Loucy (cell line): ENCODE measurements at regions not wholly inside any gene's neighbourhood (a gene's known extent, or its start where the extent isn't known, plus 50 kb on each side); places are given as distances from the start of the nearest gene placed in this dataset.
A peak's percentile ranks its signal among the peaks of the same experiment; 100 is the strongest.

Experiments used
- H2AFZ ChIP-seq: fragments of 200-600 bp; sonication (generic); 2 replicates; pipeline ENCODE4 v1.6.0; 2016; ENCODE audit warnings: antibody characterized with exemption, mild to moderate bottlenecking, low read length, moderate library complexity
- H3F3A ChIP-seq: fragments of 200-600 bp; 2 replicates; pipeline ENCODE4 v1.6.0; 2016; ENCODE audit warnings: antibody characterized with exemption, low read depth, mild to moderate bottlenecking
- H3K27me3 ChIP-seq: fragments of 200-600 bp; sonication (generic); 2 replicates; pipeline ENCODE4 v1.6.1; 2014; ENCODE audit warnings: low read length, mild to moderate bottlenecking; ENCODE audit not compliant: insufficient read depth, poor library complexity, severe bottlenecking
- H3K36me3 ChIP-seq: fragments of 200-600 bp; sonication (generic); 2 replicates; pipeline ENCODE4 v1.6.1; 2016; ENCODE audit warnings: low read length; ENCODE audit not compliant: insufficient read depth
- H3K4me1 ChIP-seq: fragments of 200-600 bp; sonication (generic); 2 replicates; pipeline ENCODE4 v1.5.1; 2014; ENCODE audit warnings: low read length, mild to moderate bottlenecking; ENCODE audit not compliant: insufficient read depth, poor library complexity, severe bottlenecking
- H3K4me2 ChIP-seq: fragments of 200-600 bp; sonication (generic); 2 replicates; pipeline ENCODE4 v1.6.0; 2014; ENCODE audit warnings: antibody characterized with exemption, low read length, low read depth, mild to moderate bottlenecking; ENCODE audit not compliant: poor library complexity, severe bottlenecking
- H3K4me3 ChIP-seq: fragments of 200-600 bp; sonication (generic); 2 replicates; pipeline ENCODE4 v1.5.1; 2014; ENCODE audit warnings: low read length, mild to moderate bottlenecking, mixed read lengths; ENCODE audit not compliant: poor library complexity, severe bottlenecking
- H3K79me2 ChIP-seq: fragments of 200-600 bp; sonication (generic); 2 replicates; pipeline ENCODE4 v1.6.1; 2014; ENCODE audit warnings: low read length; ENCODE audit not compliant: insufficient read depth
- H3K9ac ChIP-seq: fragments of 200-600 bp; sonication (generic); 2 replicates; pipeline ENCODE4 v1.6.0; 2014; ENCODE audit warnings: mild to moderate bottlenecking, low read depth, low read length, moderate library complexity; ENCODE audit not compliant: poor library complexity, severe bottlenecking
- H3K9me2 ChIP-seq: fragments of 200-600 bp; sonication (generic); replicated peaks from 2 replicates; pipeline ENCODE4 v1.6.1; 2016; ENCODE audit warnings: low read depth, low read length, mixed read lengths
- H3K9me3 ChIP-seq: fragments of 200-600 bp; sonication (generic); 2 replicates; pipeline ENCODE4 v1.6.1; 2014; ENCODE audit warnings: mild to moderate bottlenecking, antibody characterized with exemption, low read length, low read depth; ENCODE audit not compliant: insufficient read depth
- H4K20me1 ChIP-seq: fragments of 200-600 bp; sonication (generic); 2 replicates; pipeline ENCODE4 v1.6.0; 2014; ENCODE audit warnings: antibody characterized with exemption, low read length, mild to moderate bottlenecking; ENCODE audit not compliant: insufficient read depth, poor library complexity, severe bottlenecking
- EZH2phosphoT487 ChIP-seq: fragments of 200-600 bp; IDR thresholded peaks from 2 replicates; pipeline ENCODE4 v1.6.1; 2018; ENCODE audit warnings: antibody characterized with exemption, mild to moderate bottlenecking, moderate library complexity, borderline replicate concordance
- TF ChIP-seq, protein P1 (sequence below): fragments of 200-600 bp; sonication (generic); conservative IDR thresholded peaks from 2 replicates; pipeline ENCODE4 v1.5.1; 2014; ENCODE audit warnings: mild to moderate bottlenecking, antibody characterized with exemption, low read length

DNA sequence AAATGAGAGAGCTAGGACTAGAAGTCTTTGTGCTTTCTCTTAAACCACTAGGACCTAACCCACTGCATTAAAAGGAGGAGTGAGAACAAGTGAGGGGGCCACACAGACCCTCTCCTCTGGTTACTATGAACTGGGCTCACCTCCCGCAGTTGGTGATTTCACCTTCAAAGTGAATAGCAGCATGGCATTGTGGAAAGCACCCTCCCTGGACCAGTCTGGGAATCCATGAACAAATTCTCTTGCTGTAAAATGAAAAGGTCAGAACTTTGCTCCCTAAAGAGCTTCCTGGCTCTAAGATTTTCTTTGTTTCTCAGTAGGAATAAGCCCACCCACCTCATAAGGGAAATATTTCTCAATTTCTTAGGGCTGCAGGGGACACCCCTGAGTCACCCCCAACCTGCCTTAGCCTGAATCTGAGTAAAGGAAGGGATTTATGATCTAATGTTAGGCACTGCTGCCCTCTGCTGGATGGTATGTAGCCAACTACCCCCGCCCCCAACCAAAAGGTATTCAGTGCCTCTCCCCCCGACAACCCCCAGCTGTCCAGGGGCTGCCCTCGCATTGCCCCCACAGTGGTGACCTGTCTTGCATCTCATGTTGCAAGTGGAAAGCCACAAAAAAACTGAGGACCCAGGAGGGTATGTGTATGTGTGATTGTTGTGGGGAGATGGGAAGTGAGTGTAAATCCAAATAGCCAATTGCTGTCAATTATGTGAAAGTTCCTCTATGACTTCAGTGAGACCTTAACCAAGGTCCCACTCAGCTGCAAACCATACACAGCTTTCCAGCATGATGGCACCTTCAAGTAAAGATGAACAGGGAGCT, 230.9 kb upstream of the SLC14A2 start:
- Histone ChIP-seq H3K79me2 (no peaks in the 10 kb centered on the region), H3K36me3 (no peaks in the 10 kb centered on the region), H3K4me2 (no peak overlapping the region), H3K4me1 (peaks cover 14% of the 10 kb centered on the region), H3K27me3 (no peaks in the 10 kb centered on the region), H2AFZ (no peak overlapping the region), H3K9me2 (no peaks in the 10 kb centered on the region), H3F3A (no peaks in the 10 kb centered on the region), H4K20me1 (no peaks in the 10 kb centered on the region), H3K4me3 (no peak overlapping the region), H3K9me3 (no peaks in the 10 kb centered on the region), H3K9ac (no peak overlapping the region)
- no peak for TF ChIP-seq EZH2phosphoT487
- TF ChIP-seq, protein P1, sequence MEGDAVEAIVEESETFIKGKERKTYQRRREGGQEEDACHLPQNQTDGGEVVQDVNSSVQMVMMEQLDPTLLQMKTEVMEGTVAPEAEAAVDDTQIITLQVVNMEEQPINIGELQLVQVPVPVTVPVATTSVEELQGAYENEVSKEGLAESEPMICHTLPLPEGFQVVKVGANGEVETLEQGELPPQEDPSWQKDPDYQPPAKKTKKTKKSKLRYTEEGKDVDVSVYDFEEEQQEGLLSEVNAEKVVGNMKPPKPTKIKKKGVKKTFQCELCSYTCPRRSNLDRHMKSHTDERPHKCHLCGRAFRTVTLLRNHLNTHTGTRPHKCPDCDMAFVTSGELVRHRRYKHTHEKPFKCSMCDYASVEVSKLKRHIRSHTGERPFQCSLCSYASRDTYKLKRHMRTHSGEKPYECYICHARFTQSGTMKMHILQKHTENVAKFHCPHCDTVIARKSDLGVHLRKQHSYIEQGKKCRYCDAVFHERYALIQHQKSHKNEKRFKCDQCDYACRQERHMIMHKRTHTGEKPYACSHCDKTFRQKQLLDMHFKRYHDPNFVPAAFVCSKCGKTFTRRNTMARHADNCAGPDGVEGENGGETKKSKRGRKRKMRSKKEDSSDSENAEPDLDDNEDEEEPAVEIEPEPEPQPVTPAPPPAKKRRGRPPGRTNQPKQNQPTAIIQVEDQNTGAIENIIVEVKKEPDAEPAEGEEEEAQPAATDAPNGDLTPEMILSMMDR: peak; percentile 95

DNA sequence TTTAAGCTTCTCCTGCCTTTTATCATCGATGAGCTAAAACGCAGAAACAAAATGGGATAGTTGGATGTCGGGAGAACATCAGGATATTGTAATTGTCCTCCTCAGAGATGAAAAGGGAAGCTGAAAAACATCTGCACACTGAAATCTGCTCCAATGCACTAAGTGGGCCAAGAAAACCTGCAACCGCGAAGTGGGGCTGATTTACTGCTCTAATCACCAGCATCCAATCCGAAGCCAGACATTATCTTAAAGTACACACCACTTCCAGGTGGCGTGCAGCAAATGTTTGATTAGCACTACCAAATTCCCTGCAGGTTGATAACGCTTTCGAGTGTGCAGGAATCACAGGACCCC, 230.3 kb upstream of the SLC14A2 start:
- Histone ChIP-seq H3K36me3 (no peaks in the 10 kb centered on the region), H3K9ac (no peak overlapping the region), H3K9me3 (no peaks in the 10 kb centered on the region), H3K4me3 (no peak overlapping the region), H2AFZ (no peak overlapping the region), H3K79me2 (no peaks in the 10 kb centered on the region), H3K27me3 (no peaks in the 10 kb centered on the region), H4K20me1 (no peaks in the 10 kb centered on the region), H3F3A (no peaks in the 10 kb centered on the region), H3K9me2 (no peaks in the 10 kb centered on the region), H3K4me2 (no peak overlapping the region), H3K4me1 (peaks cover 14% of the 10 kb centered on the region)
- TF ChIP-seq, protein P1: no peak
- no peak for TF ChIP-seq EZH2phosphoT487

DNA sequence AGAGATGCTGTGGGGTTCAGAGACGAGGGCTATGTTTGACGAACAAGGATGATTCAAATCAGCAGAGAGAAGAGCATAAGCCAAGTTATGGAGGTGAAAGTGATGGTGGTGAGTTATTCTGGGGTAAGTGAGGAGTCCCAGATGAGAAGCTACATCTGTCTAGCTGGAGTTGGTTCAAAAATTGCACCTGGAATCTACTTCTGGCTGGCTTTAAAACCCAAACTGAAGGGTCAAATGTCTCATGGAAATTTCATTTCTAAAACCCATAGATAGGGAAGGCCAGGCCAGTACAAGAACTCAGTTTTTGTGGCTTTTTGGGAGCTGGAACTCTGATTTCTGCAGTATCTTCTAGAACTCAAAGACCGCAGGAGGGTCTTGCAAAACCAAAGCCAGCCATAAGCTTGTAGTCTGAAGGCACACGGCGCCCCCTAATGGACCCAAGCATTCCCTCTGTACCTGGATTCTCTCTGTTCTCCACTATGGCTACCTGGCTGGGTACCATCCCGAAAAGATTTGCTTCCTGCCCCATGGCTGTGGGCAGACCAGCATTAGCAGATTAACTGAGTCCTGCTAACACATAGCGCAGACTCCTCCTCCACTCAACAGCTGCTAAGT, 229.1 kb upstream of the SLC14A2 start:
- Histone ChIP-seq H3K4me1 (peaks cover 10% of the 10 kb centered on the region), H2AFZ (no peak overlapping the region), H4K20me1 (no peaks in the 10 kb centered on the region), H3K9me3 (no peaks in the 10 kb centered on the region), H3K4me3 (no peak overlapping the region), H3K36me3 (no peaks in the 10 kb centered on the region), H3F3A (no peaks in the 10 kb centered on the region), H3K9ac (no peak overlapping the region), H3K9me2 (no peaks in the 10 kb centered on the region), H3K27me3 (no peaks in the 10 kb centered on the region), H3K79me2 (no peaks in the 10 kb centered on the region), H3K4me2 (no peak overlapping the region)
- TF ChIP-seq EZH2phosphoT487: no peak
- TF ChIP-seq, protein P1: peak; percentile 88
